Pancreas (tissue), 10 donors: ENCODE measurements at regions not wholly inside any gene's neighbourhood (a gene's known extent, or its start where the extent isn't known, plus 50 kb on each side); places are given as distances from the start of the nearest gene placed in this dataset.

Source experiments
- ATAC-seq, 4 donors: fragments of 200-7000 bp; cut with Tn5 transposase; one replicate each; pipeline versions ENCODE4 v1.8.0 to v1.9.1; 2020; ENCODE audit warnings: mild to moderate bottlenecking in 4 of 4, moderate library complexity in 4 of 4
- DNase-seq, 6 donors: peaks; one replicate each; pipeline ENCODE4 v3.0.0-alpha.2; 2020
- FAIRE-seq: peaks from 2 replicates; lab custom pipeline; 2012; peaks lifted over from hg19 to GRCh38; lab: Jason Lieb, UNC
- H3K27ac ChIP-seq, 4 donors: fragments of 200-600 bp; sonication (generic); 1 replicate in 3 of 4; 2 replicates in 1 of 4; pipeline versions ENCODE4 v1.5.0 to v1.8.0; 2020
- H3K27me3 ChIP-seq, 4 donors: fragments of 200-600 bp; one replicate each; pipeline ENCODE4 v1.8.0; 2021
- H3K36me3 ChIP-seq, 3 donors: fragments of 200-600 bp; sonication (generic) in 1 of 3; one replicate each; pipeline versions ENCODE4 v1.5.0 to v1.8.0; 2020 to 2021
- H3K4me1 ChIP-seq, 3 donors: fragments of 200-600 bp; one replicate each; pipeline ENCODE4 v1.8.0; 2021
- H3K4me3 ChIP-seq, 4 donors: fragments of 200-600 bp; sonication (generic) in 2 of 4; one replicate each; pipeline versions ENCODE4 v1.5.0 to v1.8.0; 2020 to 2021
- H3K9me3 ChIP-seq, 4 donors: fragments of 200-600 bp; one replicate each; pipeline ENCODE4 v1.8.0; 2021
- WGBS, 2 donors: extraction: QIAGEN DNeasy Blood & Tissue Kit; methylation state at CpG; one replicate each; pipeline ENCODE4 v1.1.7; 2013; 5-methylcytosine and 5-hydroxymethylcytosine counted together
- intact Hi-C, 3 donors: fragments of 100-400 bp; cut with DNase I; formaldehyde crosslinking; loops; one replicate each; pipeline versions ENCODE4 v1.11.1 to v1.14.2; 2022
- TF ChIP-seq, protein P1 (sequence below), 4 donors: fragments of 200-600 bp; sonication (generic) in 3 of 4; IDR thresholded peaks; one replicate each; pipeline versions ENCODE4 v1.5.0 to v1.8.0; 2021; ENCODE audit warnings: antibody characterized with exemption in 4 of 4
- donor health status: healthy with polysubstance abuse.
- donor health status: DM: no; HTN: no; CAD: no; lungs with moderate emphysema.
- donor health status: DM: no; HTN: no; CAD: no.
- donor health status: control.
- donor health status: control.
- donor health status: Bipolar disorder and iron deficiency.
- donor health status: DM: yes; HTN: yes; CAD: no.
- donor health status: DM: no; HTN: no; CAD: no.
- donor health status: DM: no; HTN: no; CAD: no.
- donor health status: DM: yes; HTN: yes; CAD: no.

GRCh38 chr6:74287932-74288331 is 591.9 kb downstream of the CD109 start:
- H3K4me1 ChIP-seq = no peaks in the 10 kb centered on the region
- 67 to 69% methylated on average over 3 of the region's 3 CpGs for WGBS, 2 donors
- no peak overlapping the region for H3K4me3 ChIP-seq
- FAIRE-seq = no peak
- intact Hi-C loops = no loop called here
- H3K27ac ChIP-seq = no peak overlapping the region
- TF ChIP-seq, protein P1, sequence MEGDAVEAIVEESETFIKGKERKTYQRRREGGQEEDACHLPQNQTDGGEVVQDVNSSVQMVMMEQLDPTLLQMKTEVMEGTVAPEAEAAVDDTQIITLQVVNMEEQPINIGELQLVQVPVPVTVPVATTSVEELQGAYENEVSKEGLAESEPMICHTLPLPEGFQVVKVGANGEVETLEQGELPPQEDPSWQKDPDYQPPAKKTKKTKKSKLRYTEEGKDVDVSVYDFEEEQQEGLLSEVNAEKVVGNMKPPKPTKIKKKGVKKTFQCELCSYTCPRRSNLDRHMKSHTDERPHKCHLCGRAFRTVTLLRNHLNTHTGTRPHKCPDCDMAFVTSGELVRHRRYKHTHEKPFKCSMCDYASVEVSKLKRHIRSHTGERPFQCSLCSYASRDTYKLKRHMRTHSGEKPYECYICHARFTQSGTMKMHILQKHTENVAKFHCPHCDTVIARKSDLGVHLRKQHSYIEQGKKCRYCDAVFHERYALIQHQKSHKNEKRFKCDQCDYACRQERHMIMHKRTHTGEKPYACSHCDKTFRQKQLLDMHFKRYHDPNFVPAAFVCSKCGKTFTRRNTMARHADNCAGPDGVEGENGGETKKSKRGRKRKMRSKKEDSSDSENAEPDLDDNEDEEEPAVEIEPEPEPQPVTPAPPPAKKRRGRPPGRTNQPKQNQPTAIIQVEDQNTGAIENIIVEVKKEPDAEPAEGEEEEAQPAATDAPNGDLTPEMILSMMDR (IDR thresholded peaks at IDR 0.05) = no peak
- H3K36me3 ChIP-seq = no peaks in the 10 kb centered on the region
- no peak for DNase-seq
- H3K9me3 ChIP-seq = no peaks in the 10 kb centered on the region
- ATAC-seq = peak in 1 of 4 donors; percentile 11
- H3K27me3 ChIP-seq = no peaks in the 10 kb centered on the region

DNA sequence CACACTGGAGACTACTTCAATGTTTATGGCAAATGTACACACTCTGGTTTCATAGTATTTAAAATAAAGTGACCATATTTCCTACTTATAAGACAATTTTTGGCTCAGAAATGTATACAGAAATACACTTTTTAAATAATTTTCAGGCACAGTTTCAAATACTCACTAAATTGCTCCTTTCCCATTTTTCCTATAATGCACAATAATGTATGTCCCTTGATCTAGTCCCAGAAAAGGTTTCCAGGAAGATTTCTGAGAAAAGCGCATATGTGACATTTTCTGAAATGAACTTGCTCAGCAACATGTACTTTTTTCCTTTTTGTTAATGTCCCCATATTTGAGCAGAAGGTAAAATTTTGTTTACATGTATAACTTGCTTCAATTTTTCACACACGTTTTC is 591.4 kb downstream of the CD109 start:
- no peak overlapping the region for H3K27ac ChIP-seq
- DNase-seq (no peak), ATAC-seq (no peak), FAIRE-seq (no peak)
- TF ChIP-seq, protein P1 (IDR thresholded peaks at IDR 0.05) = no peak
- H3K4me1 ChIP-seq = no peaks in the 10 kb centered on the region
- H3K4me3 ChIP-seq = no peak overlapping the region
- intact Hi-C loops = no loop called here
- H3K36me3 ChIP-seq = no peaks in the 10 kb centered on the region
- H3K27me3 ChIP-seq = no peaks in the 10 kb centered on the region
- 61 to 66% methylated on average over 2 of the region's 2 CpGs for WGBS, 2 donors
- no peaks in the 10 kb centered on the region for H3K9me3 ChIP-seq

DNA sequence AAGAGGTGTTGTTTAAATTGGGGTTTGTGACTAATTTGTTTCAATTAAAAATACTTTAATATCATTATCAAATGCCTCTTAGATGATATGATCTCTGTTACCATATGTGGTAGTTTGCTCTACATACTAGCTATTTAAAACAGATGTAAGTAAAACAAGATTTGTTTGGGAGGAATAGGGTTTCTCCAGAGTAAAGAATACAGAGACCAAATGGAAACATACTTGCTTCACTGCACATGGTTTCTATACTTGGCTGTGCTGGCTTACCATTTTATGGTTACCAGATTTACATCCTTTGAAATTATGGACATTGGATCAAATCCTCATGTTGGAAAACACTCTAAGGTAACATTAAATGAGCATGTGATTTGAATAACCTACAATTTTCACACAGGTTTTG is 588.3 kb downstream of the CD109 start:
- ATAC-seq (no peak), FAIRE-seq (no peak), DNase-seq (no peak)
- intact Hi-C loops = no loop called here
- H3K4me3 ChIP-seq = no peak overlapping the region
- no peaks in the 10 kb centered on the region for H3K27me3 ChIP-seq
- no peaks in the 10 kb centered on the region for H3K36me3 ChIP-seq
- TF ChIP-seq, protein P1 (IDR thresholded peaks at IDR 0.05) = no peak
- H3K4me1 ChIP-seq = no peaks in the 10 kb centered on the region
- no peaks in the 10 kb centered on the region for H3K9me3 ChIP-seq
- no peak overlapping the region for H3K27ac ChIP-seq

GRCh38 chr6:74283532-74283931 is 587.5 kb downstream of the CD109 start:
- Histone ChIP-seq H3K4me3 (no peak overlapping the region), H3K36me3 (no peaks in the 10 kb centered on the region), H3K9me3 (no peaks in the 10 kb centered on the region), H3K27ac (no peak overlapping the region), H3K27me3 (no peaks in the 10 kb centered on the region), H3K4me1 (no peaks in the 10 kb centered on the region)
- WGBS, 2 donors = 27 to 37% methylated on average over 3 of the region's 3 CpGs
- TF ChIP-seq, protein P1 (IDR thresholded peaks at IDR 0.05) = no peak
- intact Hi-C loops = no loop called here
- ATAC-seq = no peak
- FAIRE-seq = no peak
- no peak for DNase-seq

- DNase-seq = peak in 2 of 6 donors; percentile 10 to 18
- TF ChIP-seq, protein P1 (IDR thresholded peaks at IDR 0.05) = no peak
These were observed 586.2 kb downstream of the CD109 start for GRCh38 chr6:74282143-74282689.

More at GRCh38 chr6:74282143-74282689, 586.2 kb downstream of the CD109 start:
- FAIRE-seq = no peak
- Histone ChIP-seq H3K4me3 (no peak overlapping the region), H3K36me3 (no peaks in the 10 kb centered on the region), H3K27me3 (no peaks in the 10 kb centered on the region), H3K9me3 (no peaks in the 10 kb centered on the region), H3K4me1 (no peaks in the 10 kb centered on the region), H3K27ac (no peak overlapping the region)
- WGBS, 2 donors = 87 to 92% methylated on average over 13 of the region's 13 CpGs
- ATAC-seq = no peak
- intact Hi-C loops = no loop called here
